T-helper 2 cell treated with Interferon-gamma antibody and Interleukin-4, amounts not matched to agents 100 ng/mL and 5 ng/mL, for 36 hours (primary cell): ENCODE measurements at regions not wholly inside any gene's neighbourhood (a gene's known extent, or its start where the extent isn't known, plus 50 kb on each side); places are given as distances from the start of the nearest gene placed in this dataset.

ENCODE experiments used
- intact Hi-C: fragments of 100-400 bp; cut with micrococcal nuclease; formaldehyde crosslinking; loops from one replicate; pipeline ENCODE4 v1.15.1; 2023

- intact Hi-C loops = no loop called here
These were observed 395.7 kb downstream of the RAPGEF2 start for GRCh38 chr4:159498446-159499115.

- intact Hi-C loops = no loop called here
These were observed 398.0 kb downstream of the RAPGEF2 start for GRCh38 chr4:159500861-159501260.

- intact Hi-C loops = no loop called here
These were observed 400.5 kb downstream of the RAPGEF2 start for GRCh38 chr4:159503236-159504008.

GRCh38 chr4:159504684-159505083 is 401.8 kb downstream of the RAPGEF2 start:
- intact Hi-C loops = no loop called here

GRCh38 chr4:159505266-159505975 is 402.5 kb downstream of the RAPGEF2 start:
- intact Hi-C loops = no loop called here

- intact Hi-C loops = no loop called here
These were observed 404.1 kb downstream of the RAPGEF2 start for GRCh38 chr4:159506801-159507517.

GRCh38 chr4:159508917-159509500 is 406.1 kb downstream of the RAPGEF2 start:
- intact Hi-C loops = no loop called here

- intact Hi-C loops = no loop called here
These were observed 409.5 kb downstream of the RAPGEF2 start for GRCh38 chr4:159512348-159512747.

- intact Hi-C loops = no loop called here
These were observed 412.6 kb downstream of the RAPGEF2 start for GRCh38 chr4:159515314-159516025.

GRCh38 chr4:159516556-159517140 is 413.8 kb downstream of the RAPGEF2 start:
- intact Hi-C loops = no loop called here

- intact Hi-C loops = no loop called here
These were observed 417.2 kb downstream of the RAPGEF2 start for GRCh38 chr4:159520074-159520473.

GRCh38 chr4:159526172-159526571 is 423.3 kb downstream of the RAPGEF2 start:
- intact Hi-C loops = no loop called here

- intact Hi-C loops = no loop called here
These were observed 431.8 kb downstream of the RAPGEF2 start for GRCh38 chr4:159534655-159535054.

GRCh38 chr4:159538556-159538955 is 435.7 kb downstream of the RAPGEF2 start:
- intact Hi-C loops = no loop called here

GRCh38 chr4:159540038-159540437 is 437.2 kb downstream of the RAPGEF2 start:
- intact Hi-C loops = no loop called here

- intact Hi-C loops = no loop called here
These were observed 437.6 kb downstream of the RAPGEF2 start for GRCh38 chr4:159540501-159540900.

GRCh38 chr4:159541143-159541542 is 438.3 kb downstream of the RAPGEF2 start:
- intact Hi-C loops = no loop called here

- intact Hi-C loops = no loop called here
These were observed 439.4 kb downstream of the RAPGEF2 start for GRCh38 chr4:159542296-159542695.

- intact Hi-C loops = no loop called here
These were observed 441.0 kb downstream of the RAPGEF2 start for GRCh38 chr4:159543831-159544230.

GRCh38 chr4:159545556-159545955 is 442.7 kb downstream of the RAPGEF2 start:
- intact Hi-C loops = no loop called here
